ENCODE measurements at regions not wholly inside any gene's neighbourhood (a gene's known extent, or its start where the extent isn't known, plus 50 kb on each side); places are given as distances from the start of the nearest gene placed in this dataset.

GRCh38 chr9:17906841-17907778 lies 328.2 kb downstream of the SH3GL2 start:
- H3K27ac ChIP-seq, result no peak overlapping the region
- H3K4me3 ChIP-seq, result no peak overlapping the region
- H3K4me1 ChIP-seq (replicated peaks), result no peaks in the 10 kb centered on the region
- no peaks in the 10 kb centered on the region for H3K36me3 ChIP-seq
- H3K27me3 ChIP-seq (replicated peaks), result 0 out of 2 replicates have a peak, but pooled peaks cover 5% of the 10 kb centered on the region
- H3K9me3 ChIP-seq (replicated peaks), result no peaks in the 10 kb centered on the region
- DNase-seq (ENCODE audit: low read depth in 1 of 2, low spot score in 2 of 2), result no peak

DNA sequence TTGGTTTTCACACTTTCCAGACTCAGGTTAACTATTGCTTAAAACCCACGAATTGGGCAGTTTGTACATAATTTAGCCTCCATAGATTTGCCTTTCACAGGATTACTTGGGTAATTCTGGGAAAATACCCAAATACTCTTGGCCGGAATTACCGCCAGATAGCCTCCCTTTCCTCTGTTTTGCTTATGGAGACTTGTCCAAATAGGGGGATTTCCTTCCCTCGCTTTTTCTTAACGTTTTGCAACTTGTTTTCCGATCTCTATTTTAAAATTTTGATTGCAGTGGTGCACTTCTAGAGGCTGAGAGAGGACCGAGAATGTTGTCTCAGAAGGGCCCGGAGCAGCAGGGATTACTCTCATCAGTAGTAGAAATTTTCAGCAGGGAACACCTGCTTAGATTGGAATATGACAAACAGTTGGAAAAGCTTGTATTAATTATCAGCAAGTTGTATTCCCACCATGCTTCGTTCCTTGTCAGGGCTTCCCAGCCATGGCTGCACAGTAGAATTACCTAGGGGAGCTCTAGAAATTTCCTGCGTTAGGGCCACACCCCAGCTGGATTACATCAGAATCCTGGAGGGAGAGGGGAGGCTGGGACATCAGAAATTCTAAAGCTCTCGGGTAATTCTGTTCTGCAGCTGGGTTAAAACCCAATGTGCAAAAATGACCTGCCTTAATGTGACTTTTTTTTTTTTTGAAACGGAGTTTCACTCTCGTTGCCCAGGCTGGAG lies 329.1 kb downstream of the SH3GL2 start:
- H3K9me3 ChIP-seq (replicated peaks), result no peaks in the 10 kb centered on the region
- no peak overlapping the region for H3K27ac ChIP-seq
- H3K4me3 ChIP-seq, result no peak overlapping the region
- H3K27me3 ChIP-seq (replicated peaks), result 0 out of 2 replicates have a peak, but pooled peaks cover 5% of the 10 kb centered on the region
- no peaks in the 10 kb centered on the region for H3K36me3 ChIP-seq
- DNase-seq (ENCODE audit: low read depth in 1 of 2, low spot score in 2 of 2), result no peak
- no peaks in the 10 kb centered on the region for H3K4me1 ChIP-seq (replicated peaks)

GRCh38 chr9:17926246-17926645 lies 347.4 kb downstream of the SH3GL2 start:
- no peak for DNase-seq (ENCODE audit: low read depth in 1 of 2, low spot score in 2 of 2)
- no peaks in the 10 kb centered on the region for H3K9me3 ChIP-seq (replicated peaks)
- no peak overlapping the region for H3K27ac ChIP-seq
- no peaks in the 10 kb centered on the region for H3K4me1 ChIP-seq (replicated peaks)
- H3K27me3 ChIP-seq (replicated peaks), result no peaks in the 10 kb centered on the region
- H3K4me3 ChIP-seq, result no peak overlapping the region
- no peaks in the 10 kb centered on the region for H3K36me3 ChIP-seq

DNA sequence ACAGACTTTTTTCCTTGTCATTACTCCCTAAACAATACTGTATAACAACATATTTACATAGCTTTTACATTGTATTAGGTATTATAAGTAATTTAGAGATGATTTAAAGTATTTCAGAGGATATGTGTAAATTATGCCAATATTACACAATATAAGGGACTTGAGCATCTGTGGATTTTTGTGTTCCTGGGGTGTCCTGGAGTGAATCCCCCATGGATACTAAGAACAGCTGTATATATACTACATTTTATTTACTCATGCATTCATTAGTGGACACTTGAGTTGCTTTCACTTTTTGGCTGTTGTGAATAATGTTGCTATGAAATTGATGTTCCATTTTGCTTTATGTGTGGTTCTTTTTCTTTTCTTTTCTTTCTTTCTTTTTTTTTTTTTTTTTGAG lies 348.8 kb downstream of the SH3GL2 start:
- no peaks in the 10 kb centered on the region for H3K4me1 ChIP-seq (replicated peaks)
- H3K4me3 ChIP-seq, result no peak overlapping the region
- H3K36me3 ChIP-seq, result no peaks in the 10 kb centered on the region
- no peak for DNase-seq (ENCODE audit: low read depth in 1 of 2, low spot score in 2 of 2)
- no peaks in the 10 kb centered on the region for H3K9me3 ChIP-seq (replicated peaks)
- H3K27me3 ChIP-seq (replicated peaks), result no peaks in the 10 kb centered on the region
- no peak overlapping the region for H3K27ac ChIP-seq

DNA sequence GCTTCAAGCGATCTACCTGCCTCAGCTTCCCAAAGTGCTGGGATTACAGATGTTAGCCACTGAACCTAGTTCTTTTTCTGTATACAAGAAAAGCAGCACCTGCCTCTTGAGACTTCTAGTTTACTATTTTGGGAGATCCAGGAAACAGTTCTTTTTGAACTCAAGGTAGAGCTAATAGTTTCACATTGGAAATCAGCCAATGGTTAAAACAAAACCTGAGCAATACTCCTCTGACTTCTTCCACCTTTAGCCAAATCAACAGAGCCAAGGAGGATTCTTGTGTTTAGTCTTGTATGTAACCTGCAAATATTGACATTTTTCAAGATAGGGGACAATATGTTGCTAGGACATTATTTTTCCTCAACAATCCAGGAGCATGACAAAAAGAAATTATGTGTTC lies 349.4 kb downstream of the SH3GL2 start:
- no peak for DNase-seq (ENCODE audit: low read depth in 1 of 2, low spot score in 2 of 2)
- Histone ChIP-seq H3K9me3 (replicated peaks) (no peaks in the 10 kb centered on the region), H3K4me1 (replicated peaks) (no peaks in the 10 kb centered on the region), H3K27me3 (replicated peaks) (no peaks in the 10 kb centered on the region), H3K36me3 (no peaks in the 10 kb centered on the region), H3K27ac (no peak overlapping the region), H3K4me3 (no peak overlapping the region)

- Histone ChIP-seq H3K36me3 (no peaks in the 10 kb centered on the region), H3K27me3 (replicated peaks) (no peaks in the 10 kb centered on the region), H3K27ac (no peak overlapping the region), H3K9me3 (replicated peaks) (no peaks in the 10 kb centered on the region), H3K4me3 (no peak overlapping the region), H3K4me1 (replicated peaks) (no peaks in the 10 kb centered on the region)
- DNase-seq (ENCODE audit: low read depth in 1 of 2, low spot score in 2 of 2), result no peak
These were observed 349.9 kb downstream of the SH3GL2 start for GRCh38 chr9:17928768-17929167.

- Histone ChIP-seq H3K36me3 (no peaks in the 10 kb centered on the region), H3K27ac (no peak overlapping the region), H3K4me1 (replicated peaks) (no peaks in the 10 kb centered on the region)
These were observed 350.6 kb downstream of the SH3GL2 start for GRCh38 chr9:17929506-17929905.

DNA sequence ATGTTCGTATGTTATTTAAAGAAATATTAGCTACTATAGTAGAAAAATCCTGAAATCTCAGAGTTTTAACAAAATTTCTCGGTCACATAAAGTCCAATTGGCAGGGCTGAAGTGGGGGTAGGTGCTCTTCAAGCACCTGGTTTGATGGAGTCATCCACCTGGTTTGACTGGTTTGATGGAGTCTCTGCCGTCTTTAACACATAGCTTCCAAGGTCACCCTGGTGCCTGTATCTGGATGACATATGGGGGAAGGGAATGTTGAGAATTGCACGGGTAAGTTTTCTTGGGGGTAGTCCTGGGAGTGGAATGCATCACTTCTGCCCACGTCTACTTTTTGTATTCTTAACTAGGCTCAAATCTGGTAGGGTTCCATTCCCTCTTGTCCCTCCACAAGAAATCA lies 351.2 kb downstream of the SH3GL2 start:
- H3K9me3 ChIP-seq (replicated peaks), result no peaks in the 10 kb centered on the region
- DNase-seq (ENCODE audit: low read depth in 1 of 2, low spot score in 2 of 2), result no peak
- no peak overlapping the region for H3K27ac ChIP-seq
- no peaks in the 10 kb centered on the region for H3K27me3 ChIP-seq (replicated peaks)
- H3K36me3 ChIP-seq, result no peaks in the 10 kb centered on the region
- H3K4me1 ChIP-seq (replicated peaks), result no peaks in the 10 kb centered on the region
- no peak overlapping the region for H3K4me3 ChIP-seq

More at GRCh38 chr9:17929506-17929905, 350.6 kb downstream of the SH3GL2 start:
- H3K27me3 ChIP-seq (replicated peaks), result no peaks in the 10 kb centered on the region
- no peaks in the 10 kb centered on the region for H3K9me3 ChIP-seq (replicated peaks)
- H3K4me3 ChIP-seq, result no peak overlapping the region
- DNase-seq (ENCODE audit: low read depth in 1 of 2, low spot score in 2 of 2), result no peak

GRCh38 chr9:17936365-17936764 lies 357.5 kb downstream of the SH3GL2 start:
- DNase-seq (ENCODE audit: low read depth in 1 of 2, low spot score in 2 of 2), result no peak
- H3K27me3 ChIP-seq (replicated peaks), result no peaks in the 10 kb centered on the region

DNA sequence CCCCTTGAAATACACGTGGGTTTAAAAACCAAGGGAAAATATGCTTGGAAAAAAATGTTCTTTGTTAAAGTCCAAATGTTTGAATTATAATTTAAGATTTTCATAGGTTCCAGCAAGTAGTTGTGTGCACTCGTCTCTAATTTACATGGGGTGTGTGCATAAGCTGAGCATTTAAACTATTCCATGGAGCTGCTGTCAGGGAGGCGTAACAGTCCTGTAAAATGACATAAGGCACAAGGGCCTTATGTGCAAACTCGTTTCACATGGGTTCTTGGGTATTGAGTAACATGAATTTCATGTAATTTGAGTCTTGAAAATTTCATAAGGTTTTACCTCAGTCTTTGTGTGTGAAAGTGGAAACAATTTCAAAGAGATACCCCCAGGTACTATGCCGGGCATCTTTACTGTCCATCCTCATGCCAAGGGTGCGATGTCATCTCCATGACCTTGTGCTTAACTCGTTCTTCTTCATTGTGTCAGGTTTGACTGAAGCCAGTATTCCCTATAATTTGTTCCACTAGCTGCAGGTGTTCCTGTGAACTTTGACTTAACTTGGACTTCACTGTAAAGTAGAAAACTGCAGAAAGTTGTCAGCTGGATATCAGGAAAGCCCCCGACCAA lies 359.3 kb downstream of the SH3GL2 start:
- no peaks in the 10 kb centered on the region for H3K9me3 ChIP-seq (replicated peaks)
- no peak for DNase-seq (ENCODE audit: low read depth in 1 of 2, low spot score in 2 of 2)
- H3K4me1 ChIP-seq (replicated peaks), result no peaks in the 10 kb centered on the region
- no peak overlapping the region for H3K27ac ChIP-seq
- no peaks in the 10 kb centered on the region for H3K27me3 ChIP-seq (replicated peaks)
- no peak overlapping the region for H3K4me3 ChIP-seq
- no peaks in the 10 kb centered on the region for H3K36me3 ChIP-seq

More at GRCh38 chr9:17936365-17936764, 357.5 kb downstream of the SH3GL2 start:
- Histone ChIP-seq H3K9me3 (replicated peaks) (no peaks in the 10 kb centered on the region), H3K4me1 (replicated peaks) (no peaks in the 10 kb centered on the region), H3K36me3 (no peaks in the 10 kb centered on the region), H3K4me3 (no peak overlapping the region), H3K27ac (no peak overlapping the region)

DNA sequence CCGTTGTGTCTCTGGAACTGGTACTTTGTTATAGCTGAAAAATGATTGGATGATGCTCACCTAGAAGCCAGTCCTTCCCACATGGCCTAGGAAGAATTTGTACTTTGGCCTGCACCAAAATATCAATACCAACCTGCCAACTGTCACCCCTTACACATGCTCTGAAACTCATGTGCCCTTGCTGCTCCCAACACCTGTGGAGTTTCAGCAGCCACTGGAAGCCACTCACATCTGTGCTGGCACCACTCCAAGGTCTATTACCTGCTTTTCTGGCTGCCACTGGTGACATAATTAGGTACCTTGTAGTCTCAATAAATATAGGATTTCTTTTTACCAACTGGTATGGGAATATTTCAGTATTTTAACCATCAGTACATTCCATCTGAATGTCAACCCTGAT lies 363.6 kb downstream of the SH3GL2 start:
- Histone ChIP-seq H3K9me3 (replicated peaks) (no peaks in the 10 kb centered on the region), H3K36me3 (no peaks in the 10 kb centered on the region), H3K27ac (no peak overlapping the region), H3K27me3 (replicated peaks) (no peaks in the 10 kb centered on the region), H3K4me1 (replicated peaks) (no peaks in the 10 kb centered on the region), H3K4me3 (no peak overlapping the region)
- no peak for DNase-seq (ENCODE audit: low read depth in 1 of 2, low spot score in 2 of 2)

GRCh38 chr9:17955409-17955808 lies 376.5 kb downstream of the SH3GL2 start:
- Histone ChIP-seq H3K27me3 (replicated peaks) (no peaks in the 10 kb centered on the region), H3K36me3 (no peaks in the 10 kb centered on the region), H3K4me3 (no peak overlapping the region), H3K27ac (no peak overlapping the region), H3K9me3 (replicated peaks) (no peaks in the 10 kb centered on the region), H3K4me1 (replicated peaks) (no peaks in the 10 kb centered on the region)
- no peak for DNase-seq (ENCODE audit: low read depth in 1 of 2, low spot score in 2 of 2)

- DNase-seq (ENCODE audit: low read depth in 1 of 2, low spot score in 2 of 2), result no peak
- H3K4me1 ChIP-seq (replicated peaks), result no peaks in the 10 kb centered on the region
- no peak overlapping the region for H3K27ac ChIP-seq
- H3K4me3 ChIP-seq, result no peak overlapping the region
- H3K27me3 ChIP-seq (replicated peaks), result no peaks in the 10 kb centered on the region
- H3K36me3 ChIP-seq, result no peaks in the 10 kb centered on the region
- no peaks in the 10 kb centered on the region for H3K9me3 ChIP-seq (replicated peaks)
These were observed 379.5 kb downstream of the SH3GL2 start for GRCh38 chr9:17958363-17958762.

DNA sequence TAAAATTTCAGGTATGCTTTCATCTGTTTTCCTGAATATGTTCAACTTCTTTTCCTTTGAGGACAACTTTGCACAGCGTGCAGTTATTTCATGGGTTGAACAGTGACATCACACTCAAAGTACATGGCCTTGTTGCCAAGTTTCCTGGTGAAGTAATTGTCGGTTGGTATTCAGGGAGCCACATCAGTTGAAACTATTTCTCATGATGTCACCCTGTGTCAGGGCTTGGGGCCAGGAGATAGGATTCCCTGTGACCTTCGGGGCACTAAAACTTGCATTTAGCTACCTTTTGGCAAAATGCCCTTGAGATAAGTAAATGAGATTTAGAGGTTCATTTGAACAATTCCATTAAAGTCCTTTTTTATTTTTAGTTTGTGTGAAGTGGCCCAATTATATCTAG lies 383.9 kb downstream of the SH3GL2 start:
- DNase-seq (ENCODE audit: low read depth in 1 of 2, low spot score in 2 of 2), result no peak
- H3K9me3 ChIP-seq (replicated peaks), result no peaks in the 10 kb centered on the region
- H3K27me3 ChIP-seq (replicated peaks), result no peaks in the 10 kb centered on the region
- H3K4me3 ChIP-seq, result no peak overlapping the region
- H3K4me1 ChIP-seq (replicated peaks), result no peaks in the 10 kb centered on the region
- no peak overlapping the region for H3K27ac ChIP-seq
- H3K36me3 ChIP-seq, result no peaks in the 10 kb centered on the region
